Neuronal stem cell (in vitro differentiated cells): ENCODE measurements at regions not wholly inside any gene's neighbourhood (a gene's known extent, or its start where the extent isn't known, plus 50 kb on each side); places are given as distances from the start of the nearest gene placed in this dataset.

Experiments
- DNase-seq: peaks from one replicate; pipeline ENCODE4 v3.0.0-alpha.2; 2013; ENCODE audit warnings: low spot score
- H2AFZ ChIP-seq: one replicate; pipeline ENCODE4 v1.6.1; 2013; ENCODE audit warnings: mild to moderate bottlenecking, low read length, inconsistent platforms
- H2AK5ac ChIP-seq: 2 replicates; pipeline ENCODE4 v1.6.1; 2013; ENCODE audit warnings: low read depth, mild to moderate bottlenecking, inconsistent platforms, low read length, moderate library complexity, mixed read lengths
- H2BK120ac ChIP-seq: 2 replicates; pipeline ENCODE4 v1.6.1; 2013; ENCODE audit warnings: low read depth, mild to moderate bottlenecking, inconsistent platforms, low read length, moderate library complexity, mixed read lengths
- H2BK12ac ChIP-seq: one replicate; pipeline ENCODE4 v1.6.1; 2013; ENCODE audit warnings: low read length, inconsistent platforms
- H2BK15ac ChIP-seq: 2 replicates; pipeline ENCODE4 v1.6.1; 2013; ENCODE audit warnings: mild to moderate bottlenecking, low read length, inconsistent platforms, mixed read lengths
- H2BK5ac ChIP-seq: one replicate; pipeline ENCODE4 v1.6.1; 2013; ENCODE audit warnings: inconsistent platforms, mild to moderate bottlenecking, low read length, moderate library complexity
- H3K14ac ChIP-seq: one replicate; pipeline ENCODE4 v1.6.1; 2013; ENCODE audit warnings: low read length, inconsistent platforms
- H3K18ac ChIP-seq: 2 replicates; pipeline ENCODE4 v1.6.1; 2013; ENCODE audit warnings: low read length, inconsistent platforms
- H3K23ac ChIP-seq: 2 replicates; pipeline ENCODE4 v1.6.1; 2013; ENCODE audit warnings: low read depth, mild to moderate bottlenecking, mixed read lengths, low read length, inconsistent platforms; ENCODE audit not compliant: poor library complexity
- H3K27ac ChIP-seq: replicated peaks from 3 replicates; pipeline ENCODE4 v1.5.1; 2013; ENCODE audit warnings: low read length, inconsistent platforms
- H3K27me3 ChIP-seq, 3 experiments: 2 replicates each; pipeline ENCODE4 v1.6.1; 2013; ENCODE audit warnings: low read length in 3 of 3, mild to moderate bottlenecking in 2 of 3, inconsistent platforms in 1 of 3, low read depth in 1 of 3, mixed read lengths in 1 of 3, moderate library complexity in 1 of 3; ENCODE audit not compliant: control insufficient read depth in 3 of 3, insufficient read depth in 3 of 3
- H3K36me3 ChIP-seq, 2 donors: replicated peaks in 1 of 2; 2 replicates each; pipeline ENCODE4 v1.6.1; 2013; ENCODE audit warnings: low read length in 2 of 2; ENCODE audit not compliant: control insufficient read depth in 2 of 2, insufficient read depth in 2 of 2
- H3K4ac ChIP-seq: 2 replicates; pipeline ENCODE4 v1.6.1; 2013; ENCODE audit warnings: inconsistent platforms, mild to moderate bottlenecking, low read length, moderate library complexity
- H3K4me1 ChIP-seq, 2 donors: 1 replicate in 1 of 2; 2 replicates in 1 of 2; pipeline ENCODE4 v1.6.1; 2013; ENCODE audit warnings: low read length in 2 of 2, low read depth in 1 of 2; ENCODE audit not compliant: control insufficient read depth in 2 of 2, insufficient read depth in 1 of 2
- H3K4me2 ChIP-seq: one replicate; pipeline ENCODE4 v1.6.1; 2013; ENCODE audit warnings: mild to moderate bottlenecking, low read length, inconsistent platforms; ENCODE audit not compliant: insufficient read depth, poor library complexity, severe bottlenecking
- H3K4me3 ChIP-seq, 2 donors: 2 replicates each; pipeline ENCODE4 v1.5.1; 2013; ENCODE audit warnings: low read length in 2 of 2, mild to moderate bottlenecking in 2 of 2, inconsistent platforms in 1 of 2, moderate library complexity in 1 of 2
- H3K79me1 ChIP-seq: one replicate; pipeline ENCODE4 v1.6.1; 2013; ENCODE audit warnings: low read depth, mild to moderate bottlenecking, inconsistent platforms, low read length, moderate library complexity
- H3K9ac ChIP-seq: one replicate; pipeline ENCODE4 v1.6.1; 2013; ENCODE audit warnings: mild to moderate bottlenecking, low read depth, low read length, inconsistent platforms; ENCODE audit not compliant: poor library complexity
- H3K9me3 ChIP-seq, 2 donors: replicated peaks in 1 of 2; 2 replicates each; pipeline versions ENCODE3 to v1.6.1; 2013; ENCODE audit warnings: low read length in 2 of 2, mild to moderate bottlenecking in 2 of 2, inconsistent platforms in 1 of 2, low read depth in 1 of 2, mixed read lengths in 1 of 2, moderate library complexity in 1 of 2; ENCODE audit not compliant: control insufficient read depth in 2 of 2, insufficient read depth in 1 of 2
- H4K8ac ChIP-seq: one replicate; pipeline ENCODE4 v1.6.1; 2013; ENCODE audit warnings: low read depth, mild to moderate bottlenecking, inconsistent platforms, low read length, moderate library complexity
- H4K91ac ChIP-seq: one replicate; pipeline ENCODE4 v1.6.1; 2013; ENCODE audit warnings: low read length, low read depth, mild to moderate bottlenecking, inconsistent platforms; ENCODE audit not compliant: poor library complexity
- WGBS, 2 donors: extraction: QIAGEN DNeasy Blood & Tissue Kit; methylation state at CpG; one replicate each; pipeline ENCODE4 v1.1.7; 2013; ENCODE audit warnings: missing lambda C conversion rate in 2 of 2, mixed read lengths in 1 of 2; ENCODE audit not compliant: insufficient read length in 2 of 2, insufficient replicate concordance in 1 of 2; ENCODE audit errors: extremely low coverage in 2 of 2; 5-methylcytosine and 5-hydroxymethylcytosine counted together

GRCh38 chr22:34017205-34017604 is 96.9 kb upstream of the LARGE1 start:
- no peak overlapping the region for H3K14ac ChIP-seq
- no peaks in the 10 kb centered on the region for H3K4me1 ChIP-seq
- no peak overlapping the region for H3K18ac ChIP-seq
- H2BK120ac ChIP-seq: no peak overlapping the region
- H3K23ac ChIP-seq: no peak overlapping the region
- no peak overlapping the region for H3K4me2 ChIP-seq
- no peak overlapping the region for H4K8ac ChIP-seq
- no peaks in the 10 kb centered on the region for H3K27me3 ChIP-seq
- no peaks in the 10 kb centered on the region for H3K9me3 ChIP-seq
- H3K4ac ChIP-seq: no peak overlapping the region
- H2BK12ac ChIP-seq: no peak overlapping the region
- H2BK15ac ChIP-seq: no peak overlapping the region
- no peaks in the 10 kb centered on the region for H3K36me3 ChIP-seq
- DNase-seq: peak; percentile 5
- no peak overlapping the region for H3K4me3 ChIP-seq
- H4K91ac ChIP-seq: no peak overlapping the region
- no peaks in the 10 kb centered on the region for H3K79me1 ChIP-seq
- H2AK5ac ChIP-seq: no peak overlapping the region
- H3K27ac ChIP-seq: no peak overlapping the region
- no peak overlapping the region for H3K9ac ChIP-seq
- no CpG with 5 or more reads among the region's 4 CpGs for WGBS, 2 donors
- no peak overlapping the region for H2BK5ac ChIP-seq
- H2AFZ ChIP-seq: no peak overlapping the region

GRCh38 chr22:34019190-34019845 is 99.0 kb upstream of the LARGE1 start:
- Histone ChIP-seq H3K23ac (no peak overlapping the region), H4K91ac (no peak overlapping the region), H3K4ac (no peak overlapping the region), H3K18ac (no peak overlapping the region), H2BK120ac (no peak overlapping the region), H2BK12ac (no peak overlapping the region), H3K9ac (no peak overlapping the region), H2BK5ac (no peak overlapping the region), H3K9me3 (no peaks in the 10 kb centered on the region), H3K4me2 (no peak overlapping the region), H3K79me1 (no peaks in the 10 kb centered on the region), H3K4me1 (no peaks in the 10 kb centered on the region), H2BK15ac (no peak overlapping the region), H3K27ac (no peak overlapping the region), H3K36me3 (no peaks in the 10 kb centered on the region), H3K4me3 (no peak overlapping the region), H3K27me3 (no peaks in the 10 kb centered on the region), H3K14ac (no peak overlapping the region), H2AK5ac (no peak overlapping the region), H2AFZ (no peak overlapping the region), H4K8ac (no peak overlapping the region)
- WGBS, 2 donors: no CpG with 5 or more reads among the region's 8 CpGs
- no peak for DNase-seq

GRCh38 chr22:34035209-34035608 is 114.9 kb upstream of the LARGE1 start:
- Histone ChIP-seq H2BK120ac (no peak overlapping the region), H3K27me3 (no peaks in the 10 kb centered on the region), H3K4me2 (no peak overlapping the region), H2AFZ (no peak overlapping the region), H3K18ac (no peak overlapping the region), H3K79me1 (no peaks in the 10 kb centered on the region), H3K27ac (no peak overlapping the region), H3K4me3 (no peak overlapping the region), H2BK5ac (no peak overlapping the region), H2AK5ac (no peak overlapping the region), H3K9ac (no peak overlapping the region), H3K14ac (no peak overlapping the region), H3K9me3 (no peaks in the 10 kb centered on the region), H2BK15ac (no peak overlapping the region), H3K36me3 (no peaks in the 10 kb centered on the region), H3K4ac (no peak overlapping the region), H3K4me1 (no peaks in the 10 kb centered on the region), H4K91ac (no peak overlapping the region), H4K8ac (no peak overlapping the region), H2BK12ac (no peak overlapping the region), H3K23ac (no peak overlapping the region)
- DNase-seq: no peak
- WGBS, 2 donors: no CpG with 5 or more reads among the region's 1 CpG

GRCh38 chr22:34036931-34037330 is 116.7 kb upstream of the LARGE1 start:
- no peak overlapping the region for H3K4me2 ChIP-seq
- H2BK15ac ChIP-seq: no peak overlapping the region
- no peak overlapping the region for H2BK120ac ChIP-seq
- WGBS, 2 donors: no CpG with 5 or more reads among the region's 2 CpGs
- no peaks in the 10 kb centered on the region for H3K27me3 ChIP-seq
- H2AFZ ChIP-seq: no peak overlapping the region
- no peak overlapping the region for H2BK5ac ChIP-seq
- H3K9ac ChIP-seq: no peak overlapping the region
- H3K27ac ChIP-seq: no peak overlapping the region
- DNase-seq: peak; percentile 42
- H4K8ac ChIP-seq: no peak overlapping the region
- no peak overlapping the region for H3K23ac ChIP-seq
- H3K4me1 ChIP-seq: no peaks in the 10 kb centered on the region
- H3K4ac ChIP-seq: no peak overlapping the region
- no peak overlapping the region for H3K4me3 ChIP-seq
- no peaks in the 10 kb centered on the region for H3K36me3 ChIP-seq
- no peaks in the 10 kb centered on the region for H3K9me3 ChIP-seq
- H3K18ac ChIP-seq: no peak overlapping the region
- H2BK12ac ChIP-seq: no peak overlapping the region
- H4K91ac ChIP-seq: no peak overlapping the region
- no peak overlapping the region for H3K14ac ChIP-seq
- no peak overlapping the region for H2AK5ac ChIP-seq
- no peaks in the 10 kb centered on the region for H3K79me1 ChIP-seq
